GM12872 (cell line): ENCODE measurements at regions not wholly inside any gene's neighbourhood (a gene's known extent, or its start where the extent isn't known, plus 50 kb on each side); places are given as distances from the start of the nearest gene placed in this dataset.

Experiments used
- CTCF ChIP-seq: IDR thresholded peaks from 3 replicates; pipeline ENCODE4 v1.5.1; 2011; ENCODE audit warnings: low read depth, mild to moderate bottlenecking, low read length, moderate library complexity; ENCODE audit not compliant: insufficient read depth

GRCh38 chr3:64355401-64355807 lies 130.1 kb upstream of the PRICKLE2 start:
- no peak for TF ChIP-seq CTCF

GRCh38 chr3:64354956-64355355 lies 129.7 kb upstream of the PRICKLE2 start:
- TF ChIP-seq CTCF, result no peak

- TF ChIP-seq CTCF, result no peak
Measured at GRCh38 chr3:64354221-64354620, 129.0 kb upstream of the PRICKLE2 start.

- TF ChIP-seq CTCF, result no peak
Measured at GRCh38 chr3:64353226-64353625, 128.0 kb upstream of the PRICKLE2 start.

GRCh38 chr3:64352639-64352992 lies 127.3 kb upstream of the PRICKLE2 start:
- TF ChIP-seq CTCF, result no peak

GRCh38 chr3:64351713-64352638 lies 126.7 kb upstream of the PRICKLE2 start:
- TF ChIP-seq CTCF, result no peak

GRCh38 chr3:64349551-64349950 lies 124.3 kb upstream of the PRICKLE2 start:
- TF ChIP-seq CTCF, result no peak

GRCh38 chr3:64345371-64345770 lies 120.1 kb upstream of the PRICKLE2 start:
- no peak for TF ChIP-seq CTCF
